ENCODE measurements at regions not wholly inside any gene's neighbourhood (a gene's known extent, or its start where the extent isn't known, plus 50 kb on each side); places are given as distances from the start of the nearest gene placed in this dataset.

DNA sequence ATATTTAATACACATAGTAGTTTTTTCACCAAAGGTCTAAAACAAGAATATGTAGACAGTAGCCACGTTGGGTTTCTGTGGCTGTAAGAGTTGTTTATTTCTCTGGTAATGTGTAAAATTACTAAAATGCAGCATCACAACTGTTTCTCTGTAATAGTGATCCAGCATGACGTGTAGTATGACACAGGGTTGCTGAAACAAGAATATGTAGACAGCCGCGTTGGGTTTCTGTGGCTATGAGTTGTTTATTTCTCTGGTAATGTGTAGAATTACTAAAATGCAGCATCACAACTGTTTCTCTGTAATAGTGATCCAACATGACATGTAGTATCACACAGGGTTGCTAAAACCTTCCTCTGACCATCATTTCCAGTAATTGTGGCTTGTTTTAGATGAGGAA, 153.6 kb upstream of the ZNF717 start:
- TF ChIP-seq, protein P1, sequence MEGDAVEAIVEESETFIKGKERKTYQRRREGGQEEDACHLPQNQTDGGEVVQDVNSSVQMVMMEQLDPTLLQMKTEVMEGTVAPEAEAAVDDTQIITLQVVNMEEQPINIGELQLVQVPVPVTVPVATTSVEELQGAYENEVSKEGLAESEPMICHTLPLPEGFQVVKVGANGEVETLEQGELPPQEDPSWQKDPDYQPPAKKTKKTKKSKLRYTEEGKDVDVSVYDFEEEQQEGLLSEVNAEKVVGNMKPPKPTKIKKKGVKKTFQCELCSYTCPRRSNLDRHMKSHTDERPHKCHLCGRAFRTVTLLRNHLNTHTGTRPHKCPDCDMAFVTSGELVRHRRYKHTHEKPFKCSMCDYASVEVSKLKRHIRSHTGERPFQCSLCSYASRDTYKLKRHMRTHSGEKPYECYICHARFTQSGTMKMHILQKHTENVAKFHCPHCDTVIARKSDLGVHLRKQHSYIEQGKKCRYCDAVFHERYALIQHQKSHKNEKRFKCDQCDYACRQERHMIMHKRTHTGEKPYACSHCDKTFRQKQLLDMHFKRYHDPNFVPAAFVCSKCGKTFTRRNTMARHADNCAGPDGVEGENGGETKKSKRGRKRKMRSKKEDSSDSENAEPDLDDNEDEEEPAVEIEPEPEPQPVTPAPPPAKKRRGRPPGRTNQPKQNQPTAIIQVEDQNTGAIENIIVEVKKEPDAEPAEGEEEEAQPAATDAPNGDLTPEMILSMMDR (IDR thresholded peaks at IDR 0.05), result no peak
- TF ChIP-seq POLR2A (IDR thresholded peaks at IDR 0.05), result no peak

All from Peyer's patch (tissue), 4 donors.